IPS DF 19.7 (cell line): ENCODE measurements at regions not wholly inside any gene's neighbourhood (a gene's known extent, or its start where the extent isn't known, plus 50 kb on each side); places are given as distances from the start of the nearest gene placed in this dataset.

Experiments used
- DNase-seq: peaks from one replicate; pipeline ENCODE4 v3.0.0-alpha.2; 2013; ENCODE audit warnings: low read depth, low spot score

DNA sequence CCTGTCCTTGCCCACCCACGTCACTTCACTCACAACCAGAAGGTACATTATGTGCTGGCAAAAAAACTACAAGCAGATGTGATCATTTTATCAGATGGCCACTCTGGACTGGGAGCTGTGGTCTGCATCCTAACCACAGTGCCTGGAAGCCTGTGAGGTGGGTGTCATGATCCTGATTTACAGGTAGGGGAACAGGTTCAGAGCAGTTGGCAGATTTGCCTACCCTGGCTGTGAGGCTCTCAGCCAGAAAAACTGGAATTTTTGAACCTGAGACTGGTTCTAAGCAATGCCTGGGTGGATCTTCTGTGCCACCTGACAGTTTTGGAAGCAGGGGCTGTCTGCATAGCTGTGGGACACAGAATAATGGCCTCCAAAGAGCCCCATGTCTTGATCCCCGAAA is 150.8 kb downstream of the SYF2 start:
- DNase-seq = no peak

DNA sequence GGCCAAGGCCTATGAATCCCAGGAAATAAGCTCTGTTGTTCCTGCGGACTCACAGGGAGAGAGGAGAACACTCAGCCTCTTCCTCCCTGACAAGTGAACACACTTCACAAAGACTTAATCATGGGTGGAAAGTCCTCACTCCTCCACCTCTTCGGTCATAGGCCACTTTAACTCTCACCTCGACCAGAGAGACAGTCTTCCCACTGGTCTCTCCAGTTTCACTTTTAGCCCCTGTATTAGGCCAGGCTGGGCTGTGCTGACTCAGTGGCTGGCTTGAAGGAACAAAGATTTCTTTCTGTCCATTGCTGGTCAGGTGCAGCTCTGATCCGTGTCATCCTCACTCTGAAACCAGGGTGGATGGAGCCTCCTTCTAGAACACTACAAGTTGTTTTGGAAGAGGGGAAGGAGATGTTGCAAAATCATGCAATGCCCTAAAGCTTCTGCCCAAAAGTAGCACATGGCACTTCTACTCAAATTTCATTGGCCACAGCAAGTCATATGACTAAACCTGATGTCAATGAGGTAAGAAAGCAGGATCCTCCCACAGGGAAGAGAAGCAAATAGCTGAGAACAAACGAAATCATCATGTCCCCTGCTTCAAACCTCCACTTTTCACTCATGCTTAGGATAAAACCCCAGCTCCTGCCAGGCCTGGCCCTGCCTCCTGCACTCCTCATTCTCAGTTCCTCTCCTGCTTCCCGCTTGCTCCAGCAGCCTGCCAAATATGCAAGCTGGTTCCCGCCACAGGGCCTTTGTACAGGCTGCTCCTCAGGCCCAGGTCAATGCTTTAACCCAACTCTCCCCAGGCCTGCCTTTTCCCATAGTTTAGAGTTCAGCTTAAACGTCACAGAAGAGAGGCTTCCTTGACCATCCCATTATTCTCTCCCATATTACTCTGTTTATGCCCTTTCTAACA is 150.5 kb upstream of the RUNX3 start:
- no peak for DNase-seq

DNA sequence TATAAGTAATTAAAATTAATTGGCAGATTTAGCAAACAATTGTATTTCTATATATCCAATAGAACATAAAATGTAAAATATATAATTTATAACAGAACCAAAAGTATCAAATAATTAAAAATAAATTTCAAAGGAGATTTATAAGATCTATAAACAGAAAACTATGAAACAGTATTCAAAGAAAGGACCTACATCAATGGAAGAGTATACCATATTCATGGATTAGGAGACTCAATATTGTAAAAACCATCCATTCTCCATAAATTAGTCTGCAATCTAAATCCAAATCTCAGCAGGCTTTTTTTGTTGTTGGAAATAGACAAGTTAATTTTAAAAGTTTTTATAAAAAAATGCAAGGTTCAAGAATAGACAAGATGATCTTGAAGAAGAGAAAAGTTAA is 149.0 kb upstream of the RUNX3 start:
- no peak for DNase-seq

DNA sequence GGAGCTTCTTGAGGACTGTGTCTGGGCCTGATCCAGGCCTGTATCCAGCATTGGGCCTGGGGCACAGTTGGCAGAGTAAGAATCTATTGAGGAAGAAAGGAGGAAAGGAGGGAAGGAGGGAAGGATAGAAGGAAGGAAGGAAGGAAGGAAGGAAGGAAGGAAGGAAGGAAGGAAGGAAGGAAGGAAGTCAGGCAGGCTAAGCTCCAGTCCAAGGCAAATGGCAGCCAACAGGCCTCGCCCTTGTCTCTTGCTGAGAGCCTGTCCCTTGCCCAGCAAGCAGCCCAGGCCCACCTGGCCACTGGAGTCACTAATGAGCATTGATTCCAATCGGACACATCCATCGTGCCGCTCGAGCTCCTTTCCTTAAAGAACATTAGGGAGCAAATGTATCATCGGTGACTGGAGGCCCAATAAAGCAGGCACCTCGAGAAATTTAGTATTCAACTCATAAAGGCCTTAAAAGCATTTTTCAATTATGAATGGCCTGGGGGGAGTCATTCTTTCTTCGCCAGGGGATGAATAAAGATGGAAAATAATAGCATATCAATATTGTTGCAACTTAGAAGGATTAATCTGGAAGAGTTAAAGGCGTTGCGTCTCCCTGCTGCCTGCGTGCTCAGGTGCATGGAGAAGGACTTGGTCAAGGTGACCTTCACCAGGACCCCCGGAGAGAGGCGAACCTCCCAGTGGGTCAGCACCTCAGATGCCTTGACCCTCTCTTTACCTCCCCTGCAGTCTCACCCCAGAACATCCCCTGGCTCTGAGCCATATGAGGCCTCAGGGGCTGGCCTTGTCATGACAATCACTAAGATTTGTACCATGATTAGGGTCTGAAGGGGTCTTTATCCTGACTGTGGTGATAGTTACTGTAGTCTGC is 144.5 kb upstream of the RUNX3 start:
- no peak for DNase-seq

DNA sequence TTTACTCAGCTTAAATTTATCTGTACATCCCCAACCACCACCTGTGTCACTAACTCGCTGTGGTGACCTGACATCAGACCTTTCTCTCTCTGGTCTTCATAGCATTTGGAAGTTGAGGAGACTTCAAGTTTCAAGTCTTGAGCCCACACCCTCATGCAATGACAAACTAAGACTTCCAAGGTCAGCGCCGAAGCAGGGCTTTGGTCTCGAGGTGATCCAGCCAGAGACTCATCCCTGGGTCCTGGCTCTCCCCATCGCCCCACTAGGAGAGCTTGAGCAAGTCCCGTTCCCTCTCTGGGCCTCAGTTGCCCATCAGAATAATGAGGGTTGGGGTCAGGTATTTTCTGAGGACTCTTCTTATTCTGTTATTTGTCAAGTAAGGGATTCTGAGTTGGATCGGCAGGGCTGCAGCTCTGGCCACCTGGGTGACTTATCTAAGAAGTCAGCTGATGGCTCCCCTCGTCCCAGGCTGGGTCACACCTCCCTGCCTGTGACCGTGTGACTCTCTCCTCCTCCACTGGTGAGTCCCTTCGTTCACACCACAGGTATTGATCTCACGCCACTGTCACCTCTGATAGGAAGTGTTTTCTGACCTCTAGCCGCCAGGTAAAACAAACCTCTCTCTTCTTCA is 143.7 kb upstream of the RUNX3 start:
- DNase-seq = no peak

DNA sequence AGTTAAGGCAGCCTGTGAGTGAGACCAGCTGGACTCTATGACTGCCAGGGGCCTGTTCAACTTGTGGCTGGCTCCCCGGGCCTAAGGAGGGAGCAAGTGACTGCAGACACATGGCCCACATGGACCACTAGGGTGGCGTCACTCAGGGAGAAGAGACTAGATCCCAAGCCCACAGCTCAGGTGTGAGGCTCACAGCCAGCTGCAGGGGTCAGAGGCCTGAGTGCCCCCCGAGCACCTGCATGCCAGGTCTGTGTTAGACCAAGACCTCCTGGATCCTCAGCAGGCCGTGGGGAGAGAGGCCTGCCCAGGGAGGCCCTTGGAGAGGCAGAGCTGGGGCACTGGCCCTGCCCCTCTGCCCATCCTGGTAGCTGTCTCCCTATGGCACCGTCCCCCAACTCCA is 142.4 kb upstream of the RUNX3 start:
- no peak for DNase-seq

DNA sequence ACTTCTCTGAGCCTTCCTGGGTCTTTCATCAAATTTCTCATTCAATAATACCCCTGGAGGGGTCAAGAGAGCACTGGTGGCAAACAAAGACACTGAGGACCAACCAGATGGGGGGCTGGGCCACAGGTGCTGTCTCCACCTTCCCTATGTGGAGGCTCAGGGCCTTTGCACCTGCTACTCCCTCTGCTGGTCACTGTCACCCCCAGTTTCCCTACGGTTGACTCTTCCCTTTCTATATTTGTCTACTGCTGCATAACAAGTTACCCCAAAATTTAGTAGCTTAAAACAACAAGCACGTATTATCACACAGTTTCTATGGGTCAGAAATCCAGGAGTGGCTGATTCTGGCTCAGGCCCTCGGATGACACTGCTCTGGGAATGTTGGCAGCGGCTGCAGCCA is 138.8 kb upstream of the RUNX3 start:
- DNase-seq = no peak

DNA sequence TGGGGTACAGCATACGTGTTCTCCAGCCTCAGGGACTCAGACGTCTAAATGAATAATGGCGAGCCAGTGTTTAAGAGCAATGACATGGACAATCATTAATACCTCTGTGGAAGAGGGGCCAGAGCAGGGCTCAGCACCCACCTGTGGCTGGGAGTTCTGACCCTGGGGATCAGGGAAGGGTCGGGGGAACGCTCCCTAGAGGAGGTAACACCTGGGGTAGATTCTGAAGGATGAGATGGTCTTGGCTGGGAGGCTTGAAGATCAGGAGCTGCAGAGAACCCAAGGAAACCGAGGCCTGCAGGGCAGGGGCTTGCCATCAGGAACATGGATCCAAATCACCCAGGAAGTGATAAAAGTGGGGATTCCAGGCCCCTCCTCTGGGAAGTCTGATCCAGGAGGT is 138.2 kb upstream of the RUNX3 start:
- DNase-seq = no peak

DNA sequence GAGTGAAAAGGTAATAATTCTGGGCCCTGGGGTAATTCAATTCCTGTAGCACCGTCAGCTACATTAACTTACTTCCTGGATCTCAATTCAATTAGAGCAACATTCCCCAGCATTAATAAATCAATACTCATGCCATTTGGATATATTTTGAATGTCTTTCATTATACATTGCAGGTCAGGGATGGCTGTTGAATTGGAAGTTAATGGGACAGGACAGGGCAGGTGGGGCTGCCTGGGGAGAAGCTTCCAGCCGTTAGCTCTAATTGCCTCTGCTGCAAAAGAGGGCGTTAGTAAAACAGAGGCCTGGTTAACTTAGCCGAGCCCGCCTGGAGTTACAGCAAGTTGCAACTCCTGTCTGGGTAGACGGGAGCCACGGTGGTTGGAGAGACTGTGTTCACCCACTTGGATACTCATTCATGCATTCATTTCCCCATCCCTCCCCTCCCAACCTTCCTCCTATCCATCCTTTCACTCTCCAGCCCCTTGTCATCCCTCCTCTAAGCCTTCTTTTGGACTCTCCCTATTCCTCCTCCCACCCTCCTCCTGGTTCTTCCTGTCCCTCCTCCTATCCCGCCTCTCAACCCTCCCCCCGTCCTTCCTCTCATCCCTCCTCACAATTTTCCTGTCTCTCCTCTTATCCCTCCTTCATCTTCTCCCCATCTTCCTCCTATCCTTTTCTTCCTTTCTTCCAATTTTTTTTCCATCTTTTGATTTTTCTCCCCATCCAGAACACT is 137.6 kb upstream of the RUNX3 start:
- no peak for DNase-seq

DNA sequence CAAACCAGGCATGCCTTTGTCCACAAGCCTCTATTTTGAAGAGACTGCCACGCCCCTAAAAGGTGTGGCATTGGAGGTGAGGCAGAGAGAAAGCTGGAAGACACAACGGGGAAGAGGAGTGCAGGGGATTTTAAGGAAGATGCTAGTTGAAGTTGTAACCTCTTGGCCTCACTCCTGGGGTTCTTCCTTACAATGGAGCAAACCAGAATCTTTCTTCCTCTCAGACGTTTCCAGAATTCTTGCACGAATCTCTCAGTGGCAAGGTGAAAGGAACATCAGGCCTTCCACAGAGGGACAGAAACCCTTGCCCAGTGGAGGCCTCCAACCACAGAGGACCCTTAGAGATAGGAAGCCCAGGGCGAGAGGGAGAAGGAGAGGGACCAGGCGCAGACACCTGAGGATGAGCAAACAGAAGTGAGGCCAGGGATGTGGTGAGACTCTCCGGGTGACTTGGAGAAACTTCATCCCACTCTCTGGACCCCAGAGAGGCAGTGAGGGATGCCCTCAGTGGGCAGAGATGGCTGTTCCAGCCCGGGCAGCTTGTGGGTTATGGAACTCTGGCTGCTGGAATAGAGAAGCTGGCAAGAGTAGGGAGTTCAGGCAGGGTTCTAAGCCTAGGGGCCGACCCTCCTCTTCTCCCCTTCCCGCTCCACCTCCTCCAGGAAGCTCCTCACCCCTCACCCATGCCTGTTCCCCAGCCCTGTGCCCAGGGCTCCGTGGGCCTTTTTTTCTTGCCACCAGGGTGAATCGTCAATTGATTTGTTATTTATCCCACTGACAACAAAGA is 136.8 kb upstream of the RUNX3 start:
- no peak for DNase-seq

DNA sequence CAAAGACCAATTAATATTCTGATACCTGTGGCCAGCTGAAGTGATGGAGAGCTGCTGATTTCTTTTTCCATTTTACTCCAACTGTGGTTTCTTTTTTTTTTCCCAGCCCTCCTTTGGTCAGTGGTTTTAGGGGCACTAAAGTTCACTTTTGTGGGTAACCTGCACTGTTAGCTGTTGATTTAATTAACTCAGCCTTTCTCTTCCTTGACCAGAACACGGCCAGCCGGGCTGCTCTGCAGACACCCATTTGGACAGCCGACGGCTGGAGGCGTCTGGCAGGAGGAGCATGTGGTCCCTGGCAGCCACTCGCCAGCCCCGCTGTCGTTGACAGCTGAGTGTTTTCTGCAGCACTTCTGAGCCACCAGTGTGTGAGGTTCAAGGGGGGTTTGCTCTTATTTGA is 136.2 kb upstream of the RUNX3 start:
- DNase-seq = no peak

DNA sequence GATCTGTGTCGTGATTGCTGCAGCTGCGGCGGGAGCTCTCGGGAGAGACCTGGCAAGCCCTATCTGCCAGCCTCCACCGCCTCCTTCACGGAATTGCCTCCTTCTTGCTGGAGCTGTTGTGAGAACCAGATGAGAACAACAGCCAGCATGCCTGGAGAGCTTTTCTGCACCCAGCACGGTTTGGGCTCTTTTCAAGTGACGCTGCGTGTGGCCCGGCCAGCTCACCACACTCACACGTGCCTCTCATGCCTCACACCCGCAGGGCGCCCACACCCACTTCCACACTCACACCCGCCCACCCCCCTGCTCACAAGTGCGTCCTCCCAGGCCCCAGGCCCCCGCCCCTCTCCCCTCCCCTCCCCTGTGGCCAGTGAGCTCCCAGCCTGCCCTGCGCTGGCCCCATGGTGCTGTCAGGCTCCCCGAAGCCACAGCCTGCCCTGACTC is 135.7 kb upstream of the RUNX3 start:
- DNase-seq = no peak

DNA sequence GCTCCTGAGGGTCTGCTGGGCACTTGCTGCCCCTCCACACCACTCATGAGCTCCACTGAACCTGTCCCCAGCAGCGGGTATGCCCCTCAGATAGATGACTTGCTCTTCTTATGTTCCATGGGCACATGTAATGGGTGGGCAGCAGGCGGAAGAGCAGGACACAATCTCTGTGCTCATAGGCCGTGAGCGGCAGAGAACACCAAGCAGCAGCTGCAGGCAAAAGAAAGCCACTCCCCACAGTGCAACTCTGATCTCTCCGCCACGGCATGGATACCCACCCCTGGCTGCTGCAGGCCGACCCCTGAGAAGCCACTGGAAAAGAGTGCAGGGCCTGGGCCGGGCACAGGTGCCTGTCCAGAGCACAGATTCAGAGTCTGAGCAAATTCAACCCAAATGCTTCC is 135.2 kb upstream of the RUNX3 start:
- DNase-seq = no peak

DNA sequence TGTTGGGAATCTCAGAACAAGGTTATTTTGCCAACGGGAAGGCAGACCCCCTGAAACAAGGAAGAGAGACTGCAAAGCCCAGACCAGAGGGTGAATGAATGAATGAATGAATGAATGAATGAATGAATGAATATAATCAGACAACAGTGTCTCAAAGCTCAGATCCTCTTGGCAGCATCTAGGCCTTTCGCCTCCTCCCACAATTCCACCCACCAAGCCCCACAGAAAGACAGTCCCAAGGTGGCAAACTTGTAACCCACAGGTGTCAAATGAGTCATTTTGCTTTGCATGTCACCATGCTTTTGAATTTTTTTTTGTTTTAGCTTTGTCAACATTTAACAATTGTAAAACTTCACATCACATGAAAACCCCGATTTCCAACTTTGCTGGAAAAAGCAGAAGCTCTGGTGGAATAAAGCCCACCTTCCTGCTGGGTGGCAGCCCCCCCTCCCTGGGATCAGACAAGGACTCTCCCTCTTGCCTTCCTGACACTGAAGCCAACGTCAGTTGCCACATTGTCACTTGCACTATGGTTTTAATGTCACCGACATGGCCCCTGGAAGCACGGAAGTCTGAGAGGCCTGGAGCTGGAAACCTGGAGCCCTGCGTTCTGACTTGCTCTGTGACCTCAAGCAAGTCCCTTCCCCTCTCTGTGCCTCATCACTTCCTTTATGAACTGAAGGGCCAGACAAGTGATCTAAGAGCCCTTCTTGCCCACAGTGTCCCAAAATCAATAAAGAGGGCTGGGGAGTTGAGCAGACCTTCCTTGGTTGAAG is 134.6 kb upstream of the RUNX3 start:
- DNase-seq = no peak

DNA sequence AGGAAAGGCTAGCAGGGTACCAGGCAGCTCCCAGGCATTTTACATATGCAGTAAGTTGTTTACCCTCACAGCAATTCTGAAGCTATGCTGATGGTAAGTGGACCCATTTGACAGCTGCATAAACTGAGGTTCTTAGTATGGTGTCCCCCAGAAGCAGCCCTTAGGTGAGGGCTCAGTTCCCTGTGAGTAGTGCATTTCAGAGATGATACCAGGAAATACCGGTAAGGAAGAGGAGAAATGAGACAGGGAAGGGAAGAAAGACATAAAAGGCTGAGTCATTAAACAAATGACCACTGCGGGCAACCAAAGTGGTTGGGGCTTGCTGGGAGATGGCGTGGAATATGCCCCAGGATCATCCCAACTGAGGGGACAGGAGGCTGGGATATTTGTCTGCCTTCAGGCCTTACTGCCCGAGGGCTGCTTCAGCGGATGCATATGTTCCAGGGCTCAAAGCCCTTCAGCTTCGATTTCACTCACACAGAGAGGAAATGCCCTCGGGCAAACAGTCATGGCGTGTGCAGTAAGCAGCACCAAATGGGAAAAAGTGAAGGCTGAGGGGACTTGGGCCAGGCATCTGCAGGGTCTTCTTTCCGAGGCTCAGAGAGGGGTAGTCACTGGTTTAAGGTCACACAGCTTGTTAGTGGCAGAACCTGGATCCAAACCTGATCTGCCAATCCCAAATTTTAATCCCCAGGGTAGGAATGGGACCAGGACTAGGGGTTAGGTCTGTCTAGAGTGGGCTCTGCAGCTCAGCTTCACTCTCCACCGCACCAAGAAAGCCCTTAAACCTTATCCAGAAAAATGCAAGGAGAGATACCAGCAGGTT is 133.7 kb upstream of the RUNX3 start:
- DNase-seq = no peak

DNA sequence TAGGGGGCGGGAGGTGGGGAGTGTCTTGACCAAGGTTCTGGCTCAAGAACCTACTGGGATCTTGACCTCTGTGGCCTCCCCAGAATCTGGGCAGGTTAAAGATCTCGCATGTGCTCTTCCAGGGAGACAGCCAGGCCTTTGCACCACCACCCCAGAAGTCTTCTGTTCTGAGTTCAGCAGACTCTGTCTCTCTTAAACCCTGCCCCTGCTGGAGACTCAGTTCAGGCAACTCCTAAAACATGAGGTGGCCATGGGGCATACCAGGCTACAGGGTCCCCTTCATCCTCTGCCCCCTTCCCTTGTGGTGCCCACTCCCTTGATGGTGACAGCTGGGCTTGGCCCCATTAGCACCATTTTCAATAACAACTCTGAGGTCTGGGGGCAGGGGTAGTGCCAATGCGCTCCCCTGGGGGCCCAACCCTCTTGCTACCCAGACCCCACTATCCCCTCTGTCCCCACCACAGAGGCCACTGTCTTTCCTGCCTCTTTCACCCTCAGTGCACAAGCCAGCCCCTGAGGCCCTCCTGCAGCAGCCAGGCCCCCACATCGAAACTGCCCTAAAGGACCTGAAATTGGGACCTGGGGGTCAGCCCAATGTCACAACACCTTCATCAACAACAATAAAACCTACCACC is 132.7 kb upstream of the RUNX3 start:
- no peak for DNase-seq

DNA sequence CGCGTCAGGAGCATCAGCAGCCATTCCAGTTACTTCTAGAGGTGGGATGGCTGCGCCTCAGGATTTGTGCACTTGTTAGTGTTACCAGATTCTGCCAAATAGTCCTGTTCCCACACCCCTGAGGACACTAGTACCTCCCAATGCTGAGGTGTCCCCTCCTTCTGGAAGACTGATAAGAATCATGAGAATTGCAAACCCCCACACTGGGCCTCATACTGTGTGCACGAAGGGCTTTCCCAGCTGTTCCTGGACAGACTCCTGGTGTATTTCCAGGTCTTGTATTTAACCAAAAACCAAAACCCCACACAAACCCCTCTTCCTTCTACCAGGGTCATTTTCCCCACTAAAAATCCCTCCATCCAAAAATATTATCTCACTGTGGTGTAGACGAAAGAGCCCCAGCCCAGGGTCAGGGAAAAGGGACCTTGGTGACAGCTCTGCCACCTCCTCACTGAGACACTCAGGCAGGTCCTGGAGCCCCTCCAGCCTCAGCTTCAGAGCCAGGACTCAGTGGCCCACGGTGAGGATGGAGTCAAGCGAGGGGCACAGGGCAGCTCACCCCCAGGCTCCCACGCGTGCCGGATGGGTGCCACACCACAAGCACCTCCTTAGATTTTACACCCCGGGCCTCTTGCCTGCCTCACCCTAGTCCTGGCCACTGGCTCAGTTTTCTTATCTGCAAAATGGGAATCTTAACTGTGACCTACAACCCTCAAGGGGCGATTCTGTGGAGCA is 131.4 kb upstream of the RUNX3 start:
- no peak for DNase-seq

DNA sequence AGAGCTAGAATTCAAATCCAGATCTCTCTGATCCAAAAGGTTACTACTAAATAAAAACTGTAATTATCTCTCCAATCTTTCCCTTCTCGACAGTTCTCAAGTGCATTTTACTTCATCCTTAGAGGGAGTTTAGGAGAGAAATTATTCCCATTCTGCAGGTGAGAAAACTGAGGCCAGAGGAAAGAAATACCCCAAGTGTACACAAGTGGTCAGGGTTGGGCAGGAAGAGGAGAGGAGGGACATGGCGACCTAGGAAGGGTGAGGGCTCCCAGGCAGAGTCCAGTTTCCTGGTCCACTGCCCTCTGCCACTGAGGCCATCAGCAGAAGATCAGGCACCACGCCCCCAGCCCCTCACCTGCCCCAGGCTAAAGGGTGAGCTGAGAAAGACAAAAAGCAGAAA is 127.1 kb upstream of the RUNX3 start:
- DNase-seq = no peak
